ENCODE measurements at regions not wholly inside any gene's neighbourhood (a gene's known extent, or its start where the extent isn't known, plus 50 kb on each side); places are given as distances from the start of the nearest gene placed in this dataset.

- H3K4me1 ChIP-seq (ENCODE audit: insufficient read depth, low read length): no peaks in the 10 kb centered on the region
- H3K36me3 ChIP-seq (ENCODE audit: insufficient read depth, low read length): no peaks in the 10 kb centered on the region
- H3K4me3 ChIP-seq (ENCODE audit: insufficient read depth, low read length): no peak overlapping the region
- no peaks in the 10 kb centered on the region for H3K9me3 ChIP-seq (ENCODE audit: low read depth, low read length)
- no peaks in the 10 kb centered on the region for H3K27me3 ChIP-seq (ENCODE audit: insufficient read depth, low read length)
- no peaks in the 10 kb centered on the region for H3K79me2 ChIP-seq (ENCODE audit: insufficient read depth, low read length)
- no peak for TF ChIP-seq CTCF (IDR thresholded peaks at IDR 0.05; ENCODE audit: extremely low read depth, low read depth, low read length)
- H3K4me2 ChIP-seq (ENCODE audit: insufficient read depth, low read length): no peak overlapping the region
- no peak overlapping the region for H3K27ac ChIP-seq (ENCODE audit: low read depth, low read length)
- H2AFZ ChIP-seq (ENCODE audit: low read length): no peak overlapping the region
- DNase-seq (ENCODE audit: insufficient read length, low spot score, missing footprints): peak; percentile 65
- no peaks in the 10 kb centered on the region for H4K20me1 ChIP-seq (ENCODE audit: insufficient read depth, low read length)
Observed at GRCh38 chr19:28915202-28915601, 297.7 kb downstream of the UQCRFS1 start.

DNA sequence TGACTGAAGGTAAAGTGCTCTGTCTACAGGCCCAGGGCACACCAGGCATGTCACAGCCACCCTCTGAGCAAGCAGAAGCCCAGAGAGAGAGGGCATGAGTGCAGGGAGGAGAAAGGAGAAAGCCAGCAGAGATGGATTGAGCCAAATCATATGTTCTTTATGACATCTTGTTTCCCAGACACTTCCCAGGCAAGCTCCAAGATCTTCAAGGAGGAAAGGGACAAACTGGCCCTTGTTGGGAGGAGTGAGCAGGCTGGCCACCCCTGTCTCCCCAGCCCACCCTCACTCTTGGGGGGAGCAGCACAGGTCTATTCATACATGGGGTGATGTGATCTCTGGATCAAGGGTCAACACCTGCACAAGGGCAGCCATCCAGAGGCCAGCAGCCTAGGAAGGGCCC is 298.8 kb downstream of the UQCRFS1 start:
- TF ChIP-seq CTCF (IDR thresholded peaks at IDR 0.05; ENCODE audit: extremely low read depth, low read depth, low read length): no peak
- Histone ChIP-seq H3K36me3 (ENCODE audit: insufficient read depth, low read length) (no peaks in the 10 kb centered on the region), H3K9me3 (ENCODE audit: low read depth, low read length) (no peaks in the 10 kb centered on the region), H3K27me3 (ENCODE audit: insufficient read depth, low read length) (no peaks in the 10 kb centered on the region), H3K4me3 (ENCODE audit: insufficient read depth, low read length) (no peak overlapping the region), H3K27ac (ENCODE audit: low read depth, low read length) (no peak overlapping the region), H3K79me2 (ENCODE audit: insufficient read depth, low read length) (no peaks in the 10 kb centered on the region), H3K4me2 (ENCODE audit: insufficient read depth, low read length) (no peak overlapping the region), H2AFZ (ENCODE audit: low read length) (no peak overlapping the region), H4K20me1 (ENCODE audit: insufficient read depth, low read length) (no peaks in the 10 kb centered on the region), H3K4me1 (ENCODE audit: insufficient read depth, low read length) (no peaks in the 10 kb centered on the region)
- DNase-seq (ENCODE audit: insufficient read length, low spot score, missing footprints): peak; percentile 57

DNA sequence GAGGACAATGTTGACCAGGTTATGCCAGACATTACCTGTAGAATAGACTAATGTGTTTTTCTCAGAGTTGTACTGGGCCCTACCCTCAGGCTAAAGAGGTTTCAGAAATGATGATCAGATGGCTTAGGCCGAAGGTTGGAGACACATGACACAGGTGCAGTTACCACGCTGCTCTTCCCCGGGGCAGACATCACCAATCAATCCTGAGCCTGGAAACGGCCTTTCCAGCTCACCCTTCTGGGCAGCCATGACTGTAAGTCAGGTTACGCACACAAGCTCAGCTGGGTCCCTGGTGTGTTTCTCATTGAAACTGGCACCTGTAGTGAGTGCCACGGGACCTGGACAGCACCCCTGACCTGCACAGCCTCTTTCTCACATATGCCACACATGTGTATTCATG is 299.3 kb downstream of the UQCRFS1 start:
- no peaks in the 10 kb centered on the region for H3K27me3 ChIP-seq (ENCODE audit: insufficient read depth, low read length)
- no peaks in the 10 kb centered on the region for H3K36me3 ChIP-seq (ENCODE audit: insufficient read depth, low read length)
- no peak for DNase-seq (ENCODE audit: insufficient read length, low spot score, missing footprints)
- no peaks in the 10 kb centered on the region for H3K9me3 ChIP-seq (ENCODE audit: low read depth, low read length)
- no peaks in the 10 kb centered on the region for H3K4me1 ChIP-seq (ENCODE audit: insufficient read depth, low read length)
- H2AFZ ChIP-seq (ENCODE audit: low read length): no peak overlapping the region
- no peak overlapping the region for H3K27ac ChIP-seq (ENCODE audit: low read depth, low read length)
- no peaks in the 10 kb centered on the region for H4K20me1 ChIP-seq (ENCODE audit: insufficient read depth, low read length)
- no peak overlapping the region for H3K4me2 ChIP-seq (ENCODE audit: insufficient read depth, low read length)
- H3K79me2 ChIP-seq (ENCODE audit: insufficient read depth, low read length): no peaks in the 10 kb centered on the region
- H3K4me3 ChIP-seq (ENCODE audit: insufficient read depth, low read length): no peak overlapping the region
- TF ChIP-seq CTCF (IDR thresholded peaks at IDR 0.05; ENCODE audit: extremely low read depth, low read depth, low read length): no peak

DNA sequence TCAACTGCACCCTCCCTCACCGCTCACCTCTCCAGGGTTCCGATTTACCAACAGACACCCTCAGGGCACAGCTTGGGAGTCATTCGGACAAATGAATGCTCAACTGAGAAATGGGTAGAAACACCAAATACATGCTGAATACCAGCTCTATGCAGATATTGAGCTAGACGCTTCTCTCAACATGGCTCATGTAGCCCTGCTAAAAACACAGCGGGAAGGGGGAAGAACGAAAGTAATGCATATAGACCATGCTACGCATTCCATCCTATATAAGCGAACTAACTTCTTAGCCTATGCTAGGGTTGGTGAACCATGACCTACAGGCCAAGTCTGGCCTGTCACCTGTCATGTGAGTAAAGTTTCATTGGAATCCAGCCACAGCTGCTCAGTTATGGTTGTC is 304.0 kb downstream of the UQCRFS1 start:
- Histone ChIP-seq H4K20me1 (ENCODE audit: insufficient read depth, low read length) (no peaks in the 10 kb centered on the region), H3K9me3 (ENCODE audit: low read depth, low read length) (no peaks in the 10 kb centered on the region), H3K4me2 (ENCODE audit: insufficient read depth, low read length) (no peak overlapping the region), H3K27me3 (ENCODE audit: insufficient read depth, low read length) (no peaks in the 10 kb centered on the region), H3K36me3 (ENCODE audit: insufficient read depth, low read length) (no peaks in the 10 kb centered on the region), H3K4me1 (ENCODE audit: insufficient read depth, low read length) (no peaks in the 10 kb centered on the region), H3K4me3 (ENCODE audit: insufficient read depth, low read length) (no peak overlapping the region), H3K27ac (ENCODE audit: low read depth, low read length) (no peak overlapping the region), H3K79me2 (ENCODE audit: insufficient read depth, low read length) (no peaks in the 10 kb centered on the region), H2AFZ (ENCODE audit: low read length) (no peak overlapping the region)
- DNase-seq (ENCODE audit: insufficient read length, low spot score, missing footprints): no peak
- TF ChIP-seq CTCF (IDR thresholded peaks at IDR 0.05; ENCODE audit: extremely low read depth, low read depth, low read length): no peak

Data from osteoblast (primary cell).